HG02763 (cell line): ENCODE measurements at regions not wholly inside any gene's neighbourhood (a gene's known extent, or its start where the extent isn't known, plus 50 kb on each side); places are given as distances from the start of the nearest gene placed in this dataset.

Experiments used
- ATAC-seq: cut with Tn5 transposase; IDR thresholded peaks from one replicate; pipeline ENCODE4 v1.9.1; 2021; ENCODE audit warnings: mild to moderate bottlenecking, moderate library complexity; ENCODE audit not compliant: unreplicated experiment

DNA sequence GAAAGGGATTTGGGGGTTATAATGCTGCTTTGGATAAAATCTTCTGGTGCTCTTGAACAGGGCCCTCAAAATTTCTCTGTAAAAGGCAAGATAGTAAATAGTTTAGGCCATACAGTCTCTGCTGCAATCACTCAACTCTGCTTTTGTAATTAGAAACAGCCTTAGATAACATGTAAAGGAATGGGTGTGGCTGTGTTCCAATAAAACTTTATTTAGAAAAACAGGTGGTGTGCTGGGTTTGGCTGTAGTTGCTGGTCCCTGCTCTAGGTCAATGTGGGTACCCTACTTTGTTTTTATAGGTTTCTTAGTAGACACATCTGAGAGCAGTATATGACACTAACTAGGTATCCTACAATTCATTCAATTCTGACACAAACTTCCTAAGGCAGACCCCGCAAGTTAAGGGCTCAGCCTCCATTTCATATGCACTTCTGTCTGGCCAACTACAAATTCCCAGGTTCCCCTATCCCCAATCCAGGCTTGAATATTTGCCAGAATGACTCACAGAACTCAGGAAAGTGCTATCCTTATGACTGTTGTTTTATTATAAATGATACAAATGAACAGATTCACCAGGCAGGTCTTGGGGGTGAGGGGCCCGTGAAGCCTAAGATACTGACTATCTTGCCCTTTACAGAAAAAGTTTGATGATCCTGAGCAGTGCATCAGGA is 349.9 kb downstream of the RPS24 start:
- ATAC-seq, result no peak

DNA sequence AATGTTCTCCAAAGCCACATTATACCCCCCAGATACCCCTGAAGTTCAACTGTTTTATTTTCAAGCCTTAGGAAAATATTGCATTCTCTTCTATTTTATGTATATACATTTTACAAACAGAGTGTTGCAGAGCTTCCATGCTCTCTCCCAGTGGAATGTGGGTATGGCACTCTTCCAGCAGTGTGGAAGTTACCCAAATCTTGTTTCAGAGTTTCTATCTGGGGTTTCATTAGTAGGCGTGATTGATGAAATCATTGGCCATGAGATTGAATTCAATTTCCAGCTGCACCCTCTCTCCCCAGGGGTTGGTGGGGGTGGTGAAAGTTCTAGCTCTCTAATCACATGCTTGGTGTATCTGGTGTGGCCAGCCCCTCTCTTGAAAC is 350.4 kb downstream of the RPS24 start:
- ATAC-seq, result no peak

DNA sequence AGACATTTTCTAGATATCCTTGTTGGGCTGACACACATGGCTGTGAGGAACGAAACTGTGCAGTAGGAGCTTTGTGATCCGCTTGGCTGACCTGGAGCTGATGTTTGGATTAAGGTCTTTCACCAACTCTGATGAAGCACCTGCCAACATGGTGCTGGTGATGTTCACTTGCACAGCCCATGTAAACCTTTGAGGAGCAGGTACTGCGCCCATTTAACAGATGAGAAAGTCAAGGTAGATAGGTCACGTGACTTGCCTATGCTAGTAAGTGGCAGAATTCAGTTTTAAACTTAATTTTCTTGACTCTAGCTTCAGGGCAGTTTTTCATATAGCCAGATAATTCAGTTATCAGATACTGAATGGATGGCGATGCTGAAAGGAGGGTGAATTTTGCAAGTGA is 351.9 kb downstream of the RPS24 start:
- ATAC-seq, result no peak

GRCh38 chr10:78386509-78386908 is 352.8 kb downstream of the RPS24 start:
- no peak for ATAC-seq

- no peak for ATAC-seq
Measured at GRCh38 chr10:78388331-78389050, 354.8 kb downstream of the RPS24 start.

DNA sequence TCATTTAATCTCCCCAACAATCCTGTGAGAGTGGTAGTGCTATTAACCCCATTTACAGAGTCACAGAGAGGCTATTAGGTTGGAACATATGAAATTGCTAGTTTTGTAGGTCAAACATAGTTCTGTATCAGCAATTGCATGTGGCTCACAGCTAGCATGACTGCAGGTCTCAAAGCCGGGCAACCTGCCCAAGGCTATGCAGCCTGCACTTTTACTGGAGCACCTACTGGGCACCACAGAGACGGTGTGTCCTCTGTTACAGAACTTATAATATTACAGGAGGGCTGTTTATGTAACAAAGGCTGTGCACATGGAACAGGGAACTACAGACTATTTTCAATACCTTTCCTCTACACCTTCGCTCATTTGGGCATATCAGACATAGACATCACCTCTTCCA is 355.8 kb downstream of the RPS24 start:
- ATAC-seq, result no peak

- no peak for ATAC-seq
Measured at GRCh38 chr10:78390051-78390450, 356.4 kb downstream of the RPS24 start.

DNA sequence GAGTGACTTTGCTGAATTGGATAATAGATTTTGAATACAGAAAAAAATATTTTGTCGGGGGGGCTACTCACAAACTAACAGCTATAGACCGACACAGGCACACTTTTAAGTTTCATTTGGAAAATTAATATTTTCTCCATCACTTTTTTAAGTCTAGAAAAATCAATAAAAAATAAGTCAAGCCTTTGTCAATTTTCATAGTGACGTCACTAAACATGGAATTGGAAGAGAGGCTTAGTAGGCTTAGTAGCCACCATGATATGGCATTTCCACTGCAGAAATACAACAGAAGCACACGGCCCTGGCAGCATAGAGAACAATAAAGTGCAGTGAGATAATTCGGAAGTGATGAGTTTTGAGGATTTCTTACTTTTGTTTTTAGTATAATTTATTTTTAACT is 357.2 kb downstream of the RPS24 start:
- no peak for ATAC-seq

GRCh38 chr10:78391585-78391984 is 357.9 kb downstream of the RPS24 start:
- ATAC-seq, result no peak

DNA sequence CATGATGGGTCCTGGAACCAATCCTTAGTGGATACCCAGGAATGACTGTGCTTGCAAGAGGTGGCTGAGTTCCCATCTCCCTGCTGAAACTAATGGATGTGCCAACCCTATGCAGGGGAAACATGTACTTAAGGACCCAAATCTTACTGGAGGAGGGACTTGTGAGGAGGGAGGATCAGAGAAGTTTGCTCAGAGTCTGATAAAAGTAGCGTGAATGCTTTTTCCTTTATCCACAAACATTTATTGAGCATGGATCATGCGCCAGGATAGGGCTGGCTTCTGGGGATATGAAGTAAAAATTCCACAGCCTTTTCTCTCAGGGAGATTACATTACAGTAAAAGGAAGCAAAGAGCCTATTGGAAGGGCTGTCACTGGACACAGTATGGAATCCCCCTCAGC is 358.5 kb downstream of the RPS24 start:
- no peak for ATAC-seq

GRCh38 chr10:78393094-78393493 is 359.4 kb downstream of the RPS24 start:
- ATAC-seq, result no peak

GRCh38 chr10:78394047-78394446 is 360.4 kb downstream of the RPS24 start:
- ATAC-seq, result no peak

GRCh38 chr10:78395162-78395561 is 361.5 kb downstream of the RPS24 start:
- no peak for ATAC-seq

- no peak for ATAC-seq
Measured at GRCh38 chr10:78396754-78397153, 363.1 kb downstream of the RPS24 start.

DNA sequence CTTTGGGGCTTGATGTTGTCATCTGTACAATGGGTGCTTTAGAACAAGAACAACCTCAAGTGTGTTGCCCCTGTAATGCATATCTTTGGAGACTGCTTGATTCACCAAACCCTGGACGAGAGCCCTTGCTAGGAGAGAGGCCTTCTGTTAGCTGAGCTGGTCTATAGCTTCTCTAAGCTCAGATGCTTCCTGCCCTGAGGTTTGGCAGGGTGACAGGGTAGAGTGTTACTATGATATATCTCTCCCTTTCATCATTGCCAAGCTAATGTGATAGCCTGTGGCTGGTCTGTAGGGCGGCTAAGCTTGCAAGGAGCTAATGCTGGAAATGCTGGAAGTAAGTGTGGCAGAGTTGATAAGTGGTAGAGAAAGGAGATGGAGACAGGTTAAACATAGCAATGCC is 364.1 kb downstream of the RPS24 start:
- ATAC-seq, result no peak

- ATAC-seq, result no peak
Measured at GRCh38 chr10:78398382-78398781, 364.7 kb downstream of the RPS24 start.

- no peak for ATAC-seq
Measured at GRCh38 chr10:78401624-78402367, 368.1 kb downstream of the RPS24 start.

GRCh38 chr10:78402591-78402990 is 368.9 kb downstream of the RPS24 start:
- no peak for ATAC-seq

DNA sequence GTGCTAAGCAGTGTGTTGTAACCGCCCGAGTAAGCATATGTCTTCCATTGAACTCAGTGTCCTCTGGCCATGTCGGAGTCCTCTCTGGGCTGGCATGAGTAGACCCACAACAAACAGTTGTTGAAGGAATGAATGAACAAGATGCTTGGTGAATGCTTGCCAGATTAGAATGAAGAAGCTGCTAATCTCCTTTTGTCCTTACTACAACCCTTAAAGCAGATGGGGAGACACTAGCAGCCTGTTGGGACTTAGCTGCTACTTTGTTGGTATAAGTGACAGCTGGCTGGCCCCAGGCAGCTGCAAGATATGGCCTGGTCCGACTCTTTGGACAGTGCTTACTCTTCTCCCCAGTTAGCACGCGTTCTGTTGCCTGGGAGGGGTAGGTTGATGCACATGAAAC is 370.1 kb downstream of the RPS24 start:
- no peak for ATAC-seq

GRCh38 chr10:78404296-78404695 is 370.6 kb downstream of the RPS24 start:
- ATAC-seq, result no peak

DNA sequence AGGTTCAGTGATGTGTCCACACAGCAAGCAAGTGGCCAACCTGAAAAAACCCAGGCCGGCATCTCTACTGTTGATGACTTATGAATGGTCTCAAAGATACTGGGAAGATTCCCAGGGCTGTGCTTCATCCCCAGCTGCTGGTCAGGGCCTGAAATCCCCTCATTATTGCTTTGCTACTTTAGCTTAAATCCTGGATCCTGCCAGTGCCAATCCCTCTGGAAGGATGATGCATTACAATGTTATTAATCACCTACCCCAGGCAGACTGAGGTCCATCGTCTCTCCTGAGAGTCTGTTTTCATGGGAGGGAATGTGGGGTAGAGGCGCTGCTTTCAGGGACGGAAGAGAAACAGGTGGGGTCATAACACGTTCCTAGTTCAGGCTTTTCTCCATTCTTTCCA is 371.6 kb downstream of the RPS24 start:
- ATAC-seq, result no peak

DNA sequence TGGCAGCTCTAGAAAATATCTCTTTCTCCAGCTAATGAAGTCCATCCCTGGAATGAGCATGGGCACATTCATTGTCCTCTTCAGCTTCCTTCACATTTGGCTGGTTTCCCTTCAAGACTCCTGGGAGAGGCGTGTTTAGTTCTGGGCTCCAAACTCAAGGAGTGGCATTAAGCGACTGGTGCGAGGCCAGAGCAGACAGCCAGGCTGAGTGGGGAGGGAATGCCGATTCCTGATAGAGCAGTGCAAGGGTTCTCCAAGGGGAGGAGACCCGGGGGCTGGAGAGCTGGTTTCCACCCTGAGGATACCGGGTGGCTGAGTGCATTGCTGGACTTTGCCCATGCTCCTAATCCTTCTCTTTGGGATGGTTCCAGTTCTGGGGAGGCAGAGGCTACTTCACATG is 372.1 kb downstream of the RPS24 start:
- no peak for ATAC-seq
